WTC11 (cell line): ENCODE measurements at regions not wholly inside any gene's neighbourhood (a gene's known extent, or its start where the extent isn't known, plus 50 kb on each side); places are given as distances from the start of the nearest gene placed in this dataset.

Experiments
- ATAC-seq: fragments of 200-7000 bp; cut with Tn5 transposase; 2 replicates; pipeline ENCODE4 v1.10.0; 2021; ENCODE audit warnings: mild to moderate bottlenecking, moderate library complexity
- CTCF ChIA-PET: fragments of 300-600 bp; sonication (Branson Sonifier 250); formaldehyde crosslinking; loops from one replicate; lab custom pipeline; 2021; ENCODE audit warnings: antibody characterized with exemption; lab: Charles Lee
- POLR2A ChIA-PET: fragments of 350-600 bp; sonication (Branson Sonifier 250); formaldehyde crosslinking; loops from one replicate; lab custom pipeline; 2021; ENCODE audit warnings: antibody characterized with exemption; lab: Charles Lee
- DNase-seq: peaks from one replicate; pipeline ENCODE4 v3.0.0; 2021; ENCODE audit warnings: low spot score
- H3K27ac Mint-ChIP-seq: 2 replicates; pipeline ENCODE4 v1.8.0; 2021; ENCODE audit warnings: mixed read lengths
- H3K27me3 Mint-ChIP-seq: 2 replicates; pipeline ENCODE4 v1.8.0; 2021; ENCODE audit warnings: low read depth, mild to moderate bottlenecking, moderate library complexity, mixed read lengths
- H3K36me3 Mint-ChIP-seq: 2 replicates; pipeline ENCODE4 v1.8.0; 2021; ENCODE audit warnings: mixed read lengths
- H3K4me1 Mint-ChIP-seq: 2 replicates; pipeline ENCODE4 v1.8.0; 2022; ENCODE audit warnings: mixed read lengths
- H3K4me3 Mint-ChIP-seq: 2 replicates; pipeline ENCODE4 v1.8.0; 2021; ENCODE audit warnings: mild to moderate bottlenecking, moderate library complexity, mixed read lengths
- H3K9me3 Mint-ChIP-seq: 2 replicates; pipeline ENCODE4 v1.8.0; 2021; ENCODE audit warnings: mixed read lengths
- AFF4 ChIP-seq: sonication (generic); formaldehyde crosslinking; IDR thresholded peaks from 2 replicates; pipeline ENCODE4 v1.8.1; 2023; ENCODE audit warnings: mild to moderate bottlenecking, missing genetic modification reagents, borderline replicate concordance
- AR ChIP-seq: fragments of 250-450 bp; sonication (Bioruptor Pico); IDR thresholded peaks from 2 replicates; pipeline ENCODE4 v1.9.0; 2021; ENCODE audit warnings: mild to moderate bottlenecking
- ATF2 ChIP-seq: sonication (generic); formaldehyde crosslinking; IDR thresholded peaks from 2 replicates; pipeline ENCODE4 v1.8.1; 2022; ENCODE audit warnings: low read depth, missing genetic modification reagents, borderline replicate concordance
- ATF6 ChIP-seq: sonication (generic); formaldehyde crosslinking; IDR thresholded peaks from 2 replicates; pipeline ENCODE4 v1.8.1; 2023; ENCODE audit warnings: mild to moderate bottlenecking, missing genetic modification reagents
- ELF4 ChIP-seq: sonication (generic); formaldehyde crosslinking; IDR thresholded peaks from 2 replicates; pipeline ENCODE4 v1.8.1; 2022; ENCODE audit warnings: low read depth, mild to moderate bottlenecking, moderate library complexity, missing genetic modification reagents
- EMX1 ChIP-seq: fragments of 250-450 bp; sonication (Bioruptor Pico); IDR thresholded peaks from 2 replicates; pipeline ENCODE4 v1.8.0; 2021; ENCODE audit warnings: mild to moderate bottlenecking
- ETV6 ChIP-seq: sonication (generic); formaldehyde crosslinking; IDR thresholded peaks from 2 replicates; pipeline ENCODE4 v1.8.1; 2022; ENCODE audit warnings: mild to moderate bottlenecking, missing genetic modification reagents
- KAT7 ChIP-seq: sonication (generic); formaldehyde crosslinking; IDR thresholded peaks from 2 replicates; pipeline ENCODE4 v1.8.1; 2023; ENCODE audit warnings: missing genetic modification reagents, mild to moderate bottlenecking, borderline replicate concordance
- NFE2L1 ChIP-seq: sonication (generic); formaldehyde crosslinking; IDR thresholded peaks from 2 replicates; pipeline ENCODE4 v1.8.1; 2023; ENCODE audit warnings: missing genetic modification reagents
- NR3C1 ChIP-seq: sonication (generic); formaldehyde crosslinking; conservative IDR thresholded peaks from 2 replicates; pipeline ENCODE4 v1.8.1; 2023; ENCODE audit warnings: low read depth, mild to moderate bottlenecking, missing genetic modification reagents
- PRRX2 ChIP-seq: fragments of 250-450 bp; sonication (Bioruptor Pico); IDR thresholded peaks from 2 replicates; pipeline ENCODE4 v1.8.0; 2021; ENCODE audit warnings: mild to moderate bottlenecking
- TEAD1 ChIP-seq: sonication (generic); formaldehyde crosslinking; IDR thresholded peaks from 2 replicates; pipeline ENCODE4 v1.8.0; 2022; ENCODE audit warnings: mild to moderate bottlenecking, missing genetic modification reagents
- ZNF219 ChIP-seq: sonication (generic); formaldehyde crosslinking; IDR thresholded peaks from 2 replicates; pipeline ENCODE4 v1.8.0; 2023; ENCODE audit warnings: missing genetic modification reagents, mild to moderate bottlenecking, borderline replicate concordance
- ZNF396 ChIP-seq: fragments of 250-450 bp; sonication (Bioruptor Pico); IDR thresholded peaks from 2 replicates; pipeline ENCODE4 v1.8.0; 2021; ENCODE audit warnings: mild to moderate bottlenecking, moderate library complexity, borderline replicate concordance
- ZSCAN18 ChIP-seq: fragments of 250-450 bp; sonication (Bioruptor Pico); IDR thresholded peaks from 2 replicates; pipeline ENCODE4 v2.1.2; 2022; ENCODE audit warnings: mild to moderate bottlenecking, moderate library complexity
- TF ChIP-seq, protein P1 (sequence below): sonication (generic); formaldehyde crosslinking; IDR thresholded peaks from 2 replicates; pipeline ENCODE4 v1.8.1; 2023; ENCODE audit warnings: mild to moderate bottlenecking, missing genetic modification reagents
- TF ChIP-seq, protein P2 (sequence below): sonication (generic); formaldehyde crosslinking; conservative IDR thresholded peaks from 2 replicates; pipeline ENCODE4 v1.8.1; 2022; ENCODE audit warnings: mild to moderate bottlenecking, missing genetic modification reagents

GRCh38 chr2:228542277-228542676 is 360.8 kb upstream of the SPHKAP start (continued):
- TF ChIP-seq NFE2L1 (CRISPR knock-in tag) = no peak
- no peak for TF ChIP-seq ATF2 (CRISPR knock-in tag)
- TF ChIP-seq, protein P1, sequence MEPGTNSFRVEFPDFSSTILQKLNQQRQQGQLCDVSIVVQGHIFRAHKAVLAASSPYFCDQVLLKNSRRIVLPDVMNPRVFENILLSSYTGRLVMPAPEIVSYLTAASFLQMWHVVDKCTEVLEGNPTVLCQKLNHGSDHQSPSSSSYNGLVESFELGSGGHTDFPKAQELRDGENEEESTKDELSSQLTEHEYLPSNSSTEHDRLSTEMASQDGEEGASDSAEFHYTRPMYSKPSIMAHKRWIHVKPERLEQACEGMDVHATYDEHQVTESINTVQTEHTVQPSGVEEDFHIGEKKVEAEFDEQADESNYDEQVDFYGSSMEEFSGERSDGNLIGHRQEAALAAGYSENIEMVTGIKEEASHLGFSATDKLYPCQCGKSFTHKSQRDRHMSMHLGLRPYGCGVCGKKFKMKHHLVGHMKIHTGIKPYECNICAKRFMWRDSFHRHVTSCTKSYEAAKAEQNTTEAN (CRISPR knock-in tag) = no peak
- TF ChIP-seq ZSCAN18 = no peak
- TF ChIP-seq ZNF219 (CRISPR knock-in tag) = no peak
- TF ChIP-seq ZNF396 (CRISPR knock-in tag) = no peak
- TF ChIP-seq AR (CRISPR knock-in tag) = no peak
- no peak for TF ChIP-seq EMX1 (CRISPR knock-in tag)
- TF ChIP-seq NR3C1 = no peak
- no peak for TF ChIP-seq ATF6 (CRISPR knock-in tag)
- TF ChIP-seq PRRX2 (CRISPR knock-in tag) = no peak

DNA sequence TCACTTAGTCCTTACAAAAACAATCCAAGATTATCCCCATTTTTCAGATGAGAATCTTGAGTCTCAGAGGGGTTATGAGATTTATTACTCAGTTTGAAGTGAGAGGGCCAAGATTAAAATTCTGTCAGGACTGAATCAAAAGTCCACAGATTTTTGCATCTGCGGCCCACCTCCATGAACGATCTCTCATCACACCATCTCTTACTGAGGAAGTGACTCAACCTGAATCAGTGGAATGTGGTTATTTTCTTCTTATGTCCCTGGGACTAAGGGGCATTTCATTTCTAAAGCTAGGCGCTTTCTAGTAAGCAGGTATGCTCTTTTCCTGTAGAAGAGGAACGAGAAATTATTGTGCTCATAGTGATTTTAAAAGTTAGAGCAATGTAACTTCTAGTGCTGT is 360.3 kb upstream of the SPHKAP start:
- DNase-seq (no peak), ATAC-seq (no peak)
- no peak overlapping the region for H3K4me3 Mint-ChIP-seq
- CTCF ChIA-PET = no interaction called here
- H3K36me3 Mint-ChIP-seq = peaks cover 39% of the 10 kb centered on the region
- peaks cover 42% of the 10 kb centered on the region for H3K9me3 Mint-ChIP-seq
- POLR2A ChIA-PET = no interaction called here
- no peak overlapping the region for H3K27ac Mint-ChIP-seq
- H3K4me1 Mint-ChIP-seq = no peaks in the 10 kb centered on the region
- no peaks in the 10 kb centered on the region for H3K27me3 Mint-ChIP-seq
- TF ChIP-seq, protein P2, sequence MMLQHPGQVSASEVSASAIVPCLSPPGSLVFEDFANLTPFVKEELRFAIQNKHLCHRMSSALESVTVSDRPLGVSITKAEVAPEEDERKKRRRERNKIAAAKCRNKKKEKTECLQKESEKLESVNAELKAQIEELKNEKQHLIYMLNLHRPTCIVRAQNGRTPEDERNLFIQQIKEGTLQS = no peak
- TF ChIP-seq TEAD1 (CRISPR knock-in tag) (no peak), ELF4 (CRISPR knock-in tag) (no peak), ETV6 (CRISPR knock-in tag) (no peak), KAT7 (CRISPR knock-in tag) (no peak), AFF4 (CRISPR knock-in tag) (no peak), AR (CRISPR knock-in tag) (no peak)
